Stimulated activated CD4-positive, alpha-beta T cell treated with anti-CD3 and anti-CD28 coated beads, Interleukin-4, amount 100 ng/mL, for 24 hours (primary cell): ENCODE measurements at regions not wholly inside any gene's neighbourhood (a gene's known extent, or its start where the extent isn't known, plus 50 kb on each side); places are given as distances from the start of the nearest gene placed in this dataset.
A peak's percentile ranks its signal among the peaks of the same experiment; 100 is the strongest.

Experiments
- DNase-seq: peaks from one replicate; pipeline ENCODE4 v3.0.0-alpha.2; 2020

DNA sequence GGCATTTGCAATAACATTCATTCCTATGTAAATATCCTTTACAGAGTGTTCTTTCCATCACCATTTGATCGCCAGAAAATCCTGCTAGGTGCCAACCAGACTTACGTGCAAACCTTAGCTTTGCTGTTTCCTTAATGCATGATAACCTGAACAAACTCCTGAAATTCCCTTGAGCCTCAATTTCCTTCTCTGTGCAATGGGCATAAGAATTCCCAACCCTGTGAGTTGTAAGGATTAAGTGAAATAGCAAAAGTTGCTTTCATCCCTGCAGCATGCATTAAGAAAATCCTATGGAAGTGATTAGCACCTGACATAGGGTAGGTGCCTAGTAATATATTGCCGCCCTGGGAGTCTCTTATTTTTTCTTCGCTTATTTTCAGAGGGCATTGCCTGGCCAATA lies 272.7 kb downstream of the MAF start:
- no peak for DNase-seq

DNA sequence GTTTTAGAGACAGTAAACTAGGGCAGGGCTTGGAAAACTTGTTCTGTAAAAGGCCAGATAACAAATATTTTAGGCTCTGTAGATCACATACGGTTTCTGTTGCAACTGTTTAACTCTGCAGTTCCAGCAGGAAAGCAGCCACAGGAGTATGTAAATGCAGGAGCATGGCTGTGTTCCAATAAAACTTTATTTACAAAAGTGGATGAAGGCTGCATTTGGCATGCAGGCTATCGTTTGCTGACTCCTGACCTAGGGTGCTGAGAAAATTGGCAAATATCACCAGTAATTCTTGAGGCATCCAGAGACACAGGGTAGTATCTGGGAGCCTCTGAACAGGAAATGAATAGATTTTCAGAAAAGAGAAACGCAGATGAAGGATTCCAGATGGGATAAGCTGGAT lies 274.0 kb downstream of the MAF start:
- DNase-seq, result no peak

DNA sequence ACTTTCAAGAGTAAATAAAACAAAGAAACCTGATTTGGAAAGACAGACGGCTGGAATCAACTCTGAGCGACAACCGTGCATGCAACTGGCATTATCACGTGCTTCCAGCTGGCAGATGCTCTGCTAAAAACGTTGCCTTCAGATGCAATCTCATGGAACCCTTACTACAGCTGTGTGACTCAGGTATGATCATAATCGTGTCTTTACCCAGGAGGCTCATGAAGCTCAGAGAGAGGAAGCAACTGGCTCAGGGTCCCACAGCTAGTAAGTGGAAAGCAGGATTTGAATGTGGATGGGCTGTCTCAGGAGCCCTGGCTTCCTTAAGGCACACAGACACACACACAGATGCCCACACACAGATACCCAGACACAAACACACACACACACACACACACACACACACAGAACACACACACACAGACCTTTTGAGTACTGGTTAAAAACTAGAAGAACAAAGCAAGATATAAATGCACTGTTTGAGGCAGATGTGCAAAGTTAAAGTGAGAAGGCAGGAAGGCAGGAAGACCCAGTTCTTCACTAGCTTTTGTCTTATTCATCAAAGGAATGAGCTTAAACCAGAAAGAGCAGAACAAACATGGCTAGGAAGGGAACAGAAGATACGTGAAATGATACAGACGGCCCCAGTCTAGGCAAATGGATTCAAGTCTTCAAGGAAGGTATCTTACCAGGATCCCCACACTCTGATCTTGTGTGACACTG lies 275.2 kb downstream of the MAF start:
- DNase-seq, result no peak

DNA sequence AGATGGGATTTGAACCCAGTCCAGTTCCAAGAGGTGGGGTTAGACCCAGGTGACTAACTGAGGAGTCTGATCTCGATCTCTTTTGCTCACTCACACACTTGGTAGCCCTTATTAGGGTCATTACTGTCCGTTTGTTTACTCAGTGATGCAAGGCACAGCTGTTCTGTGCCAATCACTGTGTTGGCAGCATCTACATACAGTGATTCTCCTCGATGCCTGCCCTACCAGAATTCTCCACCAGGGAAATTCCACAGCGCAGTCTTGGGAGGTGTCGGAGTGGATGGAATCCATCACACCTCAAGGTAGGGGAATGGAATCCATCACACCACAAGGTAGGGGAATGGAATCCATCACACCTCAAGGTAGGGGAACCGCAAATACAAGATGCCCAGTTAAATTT lies 279.6 kb downstream of the MAF start:
- no peak for DNase-seq

DNA sequence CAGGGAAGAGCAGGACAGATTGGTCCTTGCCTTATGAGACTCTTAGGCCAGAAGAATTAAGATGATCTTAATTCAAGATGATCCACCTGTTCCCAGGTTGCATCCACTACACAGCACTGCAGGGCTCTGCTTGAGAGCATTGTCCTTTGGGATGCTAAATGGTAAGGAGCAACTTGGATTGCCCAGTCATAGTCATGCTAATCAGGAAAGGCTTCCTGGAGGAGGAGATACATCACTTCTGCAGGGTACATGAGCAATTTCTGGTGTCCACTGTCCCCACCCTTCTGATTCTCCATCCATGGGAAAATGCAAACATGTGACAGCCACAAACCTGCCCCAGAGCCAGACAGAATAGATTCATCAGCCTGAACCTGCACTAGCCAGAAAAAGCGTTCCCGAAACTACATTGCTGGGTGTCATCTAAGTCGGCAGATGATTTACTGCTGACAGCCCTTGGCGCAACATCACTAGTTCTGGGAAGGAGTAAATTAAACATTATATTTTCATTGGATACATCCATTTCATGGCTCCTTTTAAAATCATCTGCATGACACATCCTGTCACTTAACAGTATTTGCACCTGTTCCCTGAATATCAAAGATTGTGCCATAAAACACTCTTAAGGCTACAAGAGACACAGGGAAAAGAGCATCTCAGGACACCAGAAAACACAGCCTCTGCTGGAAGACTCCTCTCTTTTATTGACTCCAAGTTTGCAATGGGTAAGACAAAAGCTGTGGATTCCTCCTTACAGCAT lies 282.2 kb downstream of the MAF start:
- DNase-seq, result no peak

DNA sequence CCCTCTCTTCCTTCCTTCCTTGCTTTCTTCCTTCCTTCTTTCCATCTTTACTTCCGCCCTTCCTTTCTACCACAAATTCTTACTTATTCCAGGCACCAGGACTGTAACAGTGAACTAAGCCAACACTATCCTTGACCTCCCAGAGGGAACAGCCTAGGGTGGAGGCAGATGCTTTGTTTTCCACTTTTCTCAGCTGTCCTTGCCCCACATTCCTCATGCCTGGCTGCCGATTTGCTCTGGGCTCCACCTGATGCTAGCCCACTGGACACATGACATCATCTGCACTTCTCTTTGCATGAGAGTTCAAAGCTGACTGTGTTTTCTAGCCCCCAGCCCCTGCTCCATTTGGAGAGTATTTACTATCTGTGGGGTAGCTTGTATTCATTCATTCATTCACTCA lies 283.0 kb downstream of the MAF start:
- DNase-seq, result no peak

DNA sequence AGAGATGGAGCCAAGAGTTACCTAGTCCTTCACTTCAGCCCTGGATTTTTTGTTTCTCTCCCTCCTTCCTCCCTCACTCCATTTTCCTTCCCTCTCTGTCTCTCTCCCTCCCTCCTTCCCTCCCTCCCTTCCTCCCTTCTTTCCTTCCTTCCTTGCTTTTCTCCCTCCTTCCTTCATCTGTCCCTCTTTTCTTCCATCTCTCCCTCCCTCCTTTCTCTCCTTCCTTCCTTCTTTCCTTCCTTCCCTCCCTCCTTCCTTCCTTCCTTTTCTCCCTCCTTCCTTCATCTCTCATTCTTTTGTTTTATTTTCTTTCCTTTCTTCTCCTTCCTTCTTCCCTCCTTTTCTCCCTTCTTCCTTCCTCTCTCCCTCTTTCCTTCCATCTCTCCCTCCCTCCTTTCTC lies 283.5 kb downstream of the MAF start:
- DNase-seq, result no peak

DNA sequence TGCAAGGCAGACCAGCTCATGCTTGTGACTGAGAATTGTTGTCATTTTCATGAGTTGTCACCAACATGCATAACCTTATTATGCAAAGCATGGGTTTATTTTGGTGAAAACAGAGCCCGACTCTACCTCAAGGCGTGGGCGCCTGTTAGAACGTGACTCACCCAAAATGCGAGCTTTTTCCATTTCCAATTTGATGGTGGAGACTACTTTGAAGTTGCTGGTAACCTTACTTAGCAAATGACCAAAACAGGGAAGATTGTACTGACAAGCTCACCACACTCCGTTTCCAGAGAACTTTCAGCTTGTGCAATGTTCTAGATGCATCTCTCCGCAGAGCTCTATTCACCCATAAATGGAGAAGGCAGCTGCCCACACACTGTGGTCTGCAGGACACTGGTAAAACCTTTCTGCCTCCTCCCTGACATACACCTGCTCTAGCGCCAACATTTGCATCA lies 284.5 kb downstream of the MAF start:
- DNase-seq, result peak; percentile 80

DNA sequence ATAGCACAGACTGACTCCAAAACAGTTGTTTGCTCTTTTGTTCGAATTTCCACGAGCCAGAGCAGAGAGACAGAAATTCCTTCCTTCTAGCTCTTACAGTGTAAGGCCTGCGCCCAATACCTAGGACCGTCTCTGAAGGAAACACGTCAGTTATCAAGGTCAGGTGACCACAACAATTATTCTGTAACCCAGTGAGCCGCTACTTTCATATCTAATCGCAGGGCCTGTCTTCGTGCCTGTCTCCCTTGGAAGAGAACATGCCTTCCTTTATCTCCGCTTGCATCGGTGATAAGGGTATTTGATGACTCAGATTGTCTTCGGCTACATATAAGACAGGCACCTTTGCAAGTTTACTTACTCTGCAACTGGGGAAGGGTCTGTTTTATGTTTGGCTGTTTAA lies 288.0 kb downstream of the MAF start:
- DNase-seq, result no peak

DNA sequence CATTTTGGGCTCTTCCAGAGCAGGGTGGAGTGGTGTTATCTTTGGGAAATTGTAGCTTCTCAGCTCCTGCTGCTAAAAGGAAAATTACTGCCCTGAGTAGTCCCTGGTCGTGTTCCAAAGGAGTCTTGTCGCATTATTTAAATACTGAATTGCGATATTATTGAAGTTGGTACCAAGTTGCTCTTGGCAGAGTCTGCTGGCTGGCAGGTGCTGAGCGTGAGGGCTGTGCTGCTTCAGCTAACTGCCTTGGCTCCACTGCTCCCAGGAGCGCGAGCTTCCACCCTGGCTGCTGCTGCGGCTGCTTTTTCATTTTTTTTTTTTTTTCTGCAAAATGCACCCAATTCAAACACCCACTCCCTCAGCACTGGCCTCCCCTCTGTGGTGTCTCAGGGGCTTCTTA lies 289.8 kb downstream of the MAF start:
- DNase-seq, result no peak

DNA sequence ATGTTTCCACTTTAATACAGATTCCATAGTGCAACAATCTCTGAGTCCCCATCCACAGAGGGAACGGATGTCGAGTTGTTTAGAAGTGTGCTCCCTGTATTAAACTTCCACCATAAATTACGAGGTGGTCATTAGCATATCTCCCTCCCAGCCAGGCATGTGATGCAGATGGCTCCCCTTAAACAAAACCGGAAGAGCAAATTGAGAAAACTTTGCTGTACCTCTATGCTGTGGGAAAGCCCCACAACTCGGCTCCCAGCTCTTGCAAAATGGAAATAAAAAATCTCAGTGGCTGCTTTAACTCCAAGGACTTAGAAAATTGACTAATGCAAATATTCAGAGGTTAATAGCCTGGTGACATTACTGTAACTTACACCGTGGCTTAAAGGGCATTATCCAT lies 290.9 kb downstream of the MAF start:
- DNase-seq, result no peak

DNA sequence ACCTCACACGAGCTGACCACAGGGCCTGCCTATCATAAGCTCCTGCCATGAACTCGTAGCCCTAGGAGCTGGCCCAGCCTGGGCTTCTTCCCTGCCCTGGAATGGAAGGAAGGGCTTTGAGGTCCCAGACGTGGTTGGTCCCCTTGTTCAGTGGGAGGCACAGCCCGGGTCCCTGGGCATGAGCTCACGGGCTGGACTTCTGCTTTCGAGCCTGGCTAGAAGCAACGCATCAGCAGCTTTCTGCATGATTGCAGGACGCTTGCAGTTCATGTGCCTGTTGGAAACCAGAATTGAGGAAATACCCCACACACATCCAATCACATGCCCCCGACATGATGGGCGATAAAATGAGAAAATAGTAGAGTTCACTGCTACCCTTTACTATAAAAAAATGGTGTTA lies 293.3 kb downstream of the MAF start:
- no peak for DNase-seq

DNA sequence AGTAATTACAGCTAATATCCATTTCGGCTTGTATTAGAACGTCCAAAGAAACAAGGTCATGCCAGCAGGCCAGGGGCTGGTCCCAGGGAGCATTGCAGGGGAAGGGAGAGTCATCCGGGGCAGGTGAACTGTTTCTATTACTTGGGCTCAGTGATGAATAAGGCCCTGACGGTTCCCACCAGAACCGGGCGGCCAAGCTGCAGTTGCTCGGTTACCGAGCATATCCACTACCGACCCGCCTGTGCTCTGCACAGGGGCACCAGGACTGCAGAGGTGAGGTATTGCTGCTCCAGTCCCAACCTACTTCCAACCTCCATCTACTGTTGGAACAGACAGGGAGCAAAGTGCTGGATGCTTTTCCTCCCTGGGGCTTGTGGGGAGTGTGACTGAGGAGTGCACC lies 295.5 kb downstream of the MAF start:
- DNase-seq, result no peak

DNA sequence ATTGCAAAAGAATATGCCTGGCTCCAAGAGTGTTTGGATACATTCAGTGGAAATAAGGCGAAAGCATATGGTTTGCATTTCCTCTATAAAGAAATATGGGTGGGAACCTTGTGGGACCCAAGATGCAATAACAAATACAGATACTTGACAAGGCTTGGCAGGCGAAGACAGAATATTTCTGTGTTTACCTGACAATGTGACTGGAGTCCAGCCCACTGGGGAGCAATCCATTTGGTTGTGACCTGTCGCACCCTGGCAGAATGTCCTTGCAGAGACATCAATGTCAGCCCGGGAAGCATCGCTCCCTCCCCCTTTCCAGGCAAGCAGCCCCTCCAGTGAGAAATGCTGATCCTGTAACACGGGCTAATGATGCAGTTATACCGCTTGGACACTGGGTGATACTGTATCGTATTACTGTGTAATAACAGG lies 296.6 kb downstream of the MAF start:
- no peak for DNase-seq

DNA sequence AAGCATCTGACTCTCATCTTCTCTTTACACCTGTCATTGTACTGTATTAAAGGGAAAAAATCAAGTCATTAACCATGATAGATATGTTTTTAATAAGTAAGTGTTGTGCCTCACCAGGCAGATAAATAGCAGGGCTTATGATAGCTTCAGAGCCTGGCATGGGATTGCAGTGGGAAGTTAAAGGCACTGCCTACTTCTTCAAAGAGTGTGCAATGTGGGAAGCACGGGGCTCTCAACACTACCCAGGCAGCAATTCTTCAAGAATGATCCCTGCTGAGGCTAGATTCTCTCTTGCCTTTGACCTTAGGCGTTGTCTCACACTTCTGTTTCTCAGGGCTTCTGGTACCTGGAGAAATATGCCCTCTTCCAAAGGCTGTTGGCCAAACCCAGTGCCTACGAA lies 297.3 kb downstream of the MAF start:
- DNase-seq, result no peak

DNA sequence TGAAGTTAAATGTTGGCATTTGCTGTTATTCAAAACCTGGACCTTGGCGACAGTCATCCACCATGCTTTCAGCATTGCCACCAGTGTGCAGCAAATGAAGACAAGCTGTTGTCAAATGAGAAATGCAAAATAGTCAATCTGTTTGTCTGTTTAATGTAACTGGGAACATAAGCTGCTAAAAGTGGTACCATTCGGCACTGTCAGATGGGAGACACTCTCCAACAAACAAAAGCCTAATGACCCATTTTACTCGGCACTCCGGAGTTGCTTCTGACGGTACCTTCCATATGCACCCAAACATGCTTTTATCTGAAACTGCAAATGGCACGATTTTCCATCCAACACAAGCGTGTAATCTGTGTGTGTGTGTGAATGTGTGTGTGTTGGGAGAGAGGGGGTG lies 297.8 kb downstream of the MAF start:
- DNase-seq, result no peak

DNA sequence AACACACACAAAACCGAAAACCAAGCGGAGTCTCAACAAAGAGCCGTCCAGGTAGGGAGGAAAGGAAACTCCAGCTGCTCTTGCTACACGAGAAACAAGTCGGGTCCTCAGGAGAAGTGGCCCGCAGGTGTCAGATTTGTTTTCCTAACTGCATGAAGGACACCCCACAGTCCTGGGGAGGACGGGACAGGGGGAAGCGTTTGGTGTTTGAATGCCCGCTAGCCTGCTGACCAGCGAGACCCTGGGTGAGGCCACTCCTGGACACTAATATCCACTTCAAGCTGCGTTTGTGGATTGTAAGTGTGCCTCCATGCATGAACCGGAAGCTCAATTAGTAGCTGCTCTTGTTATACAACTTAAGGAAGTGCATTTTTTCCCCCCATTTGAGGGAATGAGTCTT lies 299.5 kb downstream of the MAF start:
- no peak for DNase-seq

DNA sequence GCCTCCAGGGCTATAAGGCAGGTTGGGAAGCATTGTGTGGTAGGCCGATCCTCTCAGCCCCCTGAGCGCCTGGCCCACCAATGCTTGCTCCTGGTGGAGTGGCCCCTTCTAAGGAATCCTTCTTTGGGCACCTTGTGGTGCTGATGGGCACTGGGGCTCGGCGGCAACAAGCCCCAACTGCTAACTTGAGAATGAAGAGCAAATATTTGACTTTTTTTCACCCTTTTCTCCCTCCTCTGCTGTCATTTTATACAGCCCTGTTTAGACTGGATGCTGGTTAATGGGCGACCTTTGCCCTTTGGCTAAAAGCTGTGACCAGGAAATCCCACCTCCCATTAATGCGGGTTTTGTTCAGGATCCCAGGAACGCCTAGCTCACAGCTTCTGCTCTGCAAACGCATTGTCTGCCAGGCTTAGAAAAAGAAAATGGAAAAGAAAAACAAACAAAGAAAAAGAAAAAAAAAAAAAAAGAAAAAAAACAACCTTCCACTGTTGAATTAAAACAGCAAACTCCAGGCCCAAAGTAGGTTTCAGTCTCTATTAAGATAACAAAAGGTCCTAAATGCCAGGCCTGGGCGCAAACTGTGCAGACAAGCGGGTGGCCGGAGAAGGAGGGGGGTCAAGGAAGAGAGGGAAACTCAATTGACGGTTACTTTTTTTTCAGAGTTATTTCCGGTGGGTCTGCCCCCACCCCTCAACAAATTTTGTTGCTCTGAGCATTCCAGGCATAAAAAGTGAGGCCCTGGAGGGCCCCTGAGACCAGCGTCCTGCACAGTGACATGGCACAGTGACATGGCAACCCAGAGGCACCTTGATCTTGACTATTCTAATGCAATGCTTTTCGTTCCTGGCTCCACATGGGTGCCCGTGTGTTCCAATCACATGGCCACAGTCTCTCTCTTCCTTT lies 301.4 kb downstream of the MAF start:
- no peak for DNase-seq

DNA sequence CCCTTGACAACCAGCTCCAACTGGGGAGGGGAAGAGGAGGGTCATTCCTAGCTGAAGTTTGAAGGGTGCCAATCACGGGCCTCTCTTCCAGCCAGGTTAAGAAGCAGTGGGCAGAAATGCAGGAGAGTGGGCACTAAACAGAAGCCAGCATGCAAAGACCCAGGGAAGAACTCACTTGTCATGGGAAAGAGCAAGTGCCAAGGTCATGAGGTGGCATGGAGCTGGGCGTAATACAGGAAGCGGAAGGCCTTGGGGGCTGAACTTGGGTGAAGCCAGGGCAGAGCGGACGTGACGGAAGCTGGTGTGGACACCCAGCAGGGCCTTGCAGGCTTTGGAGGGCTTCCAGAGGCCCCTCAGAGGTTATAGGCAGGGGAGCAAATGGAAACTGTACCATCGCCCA lies 302.1 kb downstream of the MAF start:
- DNase-seq, result no peak

DNA sequence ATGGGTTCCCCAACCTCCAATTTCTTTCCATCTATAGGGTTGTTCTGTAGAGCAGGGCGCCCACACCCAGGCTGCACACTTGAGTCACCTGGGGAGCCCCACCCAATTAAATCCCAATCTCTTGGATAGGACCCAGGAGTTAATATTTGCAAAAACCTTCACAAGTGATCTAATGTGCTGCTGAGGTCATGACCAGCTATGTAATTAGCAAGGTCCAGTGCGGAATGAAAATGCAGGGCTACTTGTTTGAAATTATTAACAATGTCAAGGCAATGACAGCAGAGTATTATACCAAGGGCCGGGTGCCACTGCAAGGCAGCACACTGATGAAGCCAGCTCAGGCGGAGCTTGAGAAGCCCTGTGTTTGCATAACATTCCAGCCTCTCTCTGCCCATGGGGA lies 302.7 kb downstream of the MAF start:
- no peak for DNase-seq

DNA sequence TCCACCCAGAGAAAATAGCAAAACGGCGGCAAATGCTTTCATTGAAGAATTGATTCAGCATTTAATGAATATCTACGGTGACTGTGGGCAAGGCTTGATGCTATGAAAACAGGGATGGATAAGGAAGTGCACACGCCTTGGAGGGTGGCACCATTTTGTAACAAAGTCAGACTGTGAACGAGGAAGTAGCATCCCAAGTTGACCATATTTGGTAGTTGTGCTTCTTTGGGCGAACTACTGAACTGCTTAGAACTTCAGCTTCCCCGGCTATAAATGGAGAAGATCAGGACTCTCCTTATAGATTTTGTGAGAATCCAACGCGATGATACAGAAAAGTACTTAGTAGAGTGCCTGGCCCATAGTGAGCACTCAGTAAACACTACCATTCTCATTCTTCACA lies 303.2 kb downstream of the MAF start:
- DNase-seq, result no peak

DNA sequence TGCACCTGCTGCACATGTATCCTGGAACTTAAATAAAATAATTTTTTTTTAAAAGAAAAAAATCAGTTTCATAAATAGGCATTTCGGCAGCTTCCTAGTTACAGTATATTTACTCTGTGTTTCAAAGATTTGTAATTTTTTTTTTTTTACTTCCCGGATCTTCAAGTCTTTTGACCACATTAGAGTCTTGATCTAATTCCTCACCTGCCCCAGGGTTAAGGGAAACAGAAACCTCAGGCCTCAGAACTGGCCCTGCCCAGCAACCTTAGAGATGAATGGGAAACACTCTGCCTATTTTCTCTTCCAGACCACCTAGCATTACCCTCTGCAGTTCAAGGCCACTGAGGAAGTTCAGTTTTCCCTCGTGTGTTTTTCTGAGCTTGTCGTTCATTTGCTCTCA lies 304.0 kb downstream of the MAF start:
- DNase-seq, result no peak

DNA sequence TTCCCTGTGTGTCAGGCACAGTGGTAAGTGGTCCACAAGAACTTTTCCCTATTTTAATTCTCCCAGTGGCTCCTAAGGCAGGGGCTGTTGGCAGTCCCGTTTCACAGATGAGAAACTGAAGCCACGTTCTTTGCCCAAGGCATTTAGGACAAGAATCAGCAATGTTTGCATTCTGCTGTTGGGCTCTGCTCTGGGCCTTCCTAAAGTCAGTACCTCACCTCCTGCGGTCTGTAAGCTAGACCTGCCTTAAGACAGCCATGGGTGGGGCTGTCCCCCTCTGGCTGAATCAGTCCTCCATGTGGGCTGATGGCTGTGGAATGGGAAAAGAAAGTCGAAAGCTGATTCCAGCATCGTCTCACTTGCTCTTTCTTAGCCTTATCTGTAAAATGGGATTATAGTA lies 304.8 kb downstream of the MAF start:
- DNase-seq, result no peak

DNA sequence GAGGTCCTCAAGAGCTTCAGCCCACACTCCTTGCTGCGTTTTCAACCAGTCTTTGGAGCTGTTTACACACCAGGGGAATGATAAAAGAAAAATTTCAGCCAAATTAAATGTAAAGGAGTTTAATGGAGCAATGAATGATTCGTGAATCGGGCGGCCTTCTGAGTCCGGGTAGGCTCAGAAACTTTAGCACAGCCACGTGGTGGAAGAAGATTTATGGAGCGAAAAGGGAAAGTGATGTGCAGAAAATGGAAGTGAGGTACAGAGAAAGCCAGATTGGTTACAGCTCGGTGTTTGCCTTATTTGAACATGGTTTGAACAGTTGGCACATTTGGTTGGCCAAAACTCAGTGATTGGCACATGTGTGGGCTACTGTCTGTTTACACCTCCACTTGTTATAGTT lies 305.4 kb downstream of the MAF start:
- no peak for DNase-seq
